A549 (cell line): ENCODE measurements at regions not wholly inside any gene's neighbourhood (a gene's known extent, or its start where the extent isn't known, plus 50 kb on each side); places are given as distances from the start of the nearest gene placed in this dataset.

Experiments used
- BCL3 ChIP-seq: fragments of >200 bp; sonication (Bioruptor Twin); formaldehyde crosslinking; IDR thresholded peaks from 3 replicates; pipeline ENCODE4 v1.6.1; 2016
- CHD2 ChIP-seq: fragments of 150-350 bp; IDR thresholded peaks from 2 replicates; pipeline ENCODE4 v1.6.1; 2014; ENCODE audit warnings: low read length; ENCODE audit not compliant: partially characterized antibody
- GATA3 ChIP-seq: IDR thresholded peaks from 2 replicates; pipeline ENCODE4 v1.6.1; 2012; ENCODE audit warnings: borderline replicate concordance
- HMGXB4 ChIP-seq: fragments of 250-450 bp; sonication (Bioruptor Pico); IDR thresholded peaks from 2 replicates; pipeline ENCODE4 v1.5.0; 2021; ENCODE audit warnings: mild to moderate bottlenecking, moderate library complexity, borderline replicate concordance
- POLR2A ChIP-seq: IDR thresholded peaks from 2 replicates; pipeline ENCODE4 v1.6.1; 2012; ENCODE audit warnings: mild to moderate bottlenecking, low read length
- POLR2AphosphoS2 ChIP-seq: conservative IDR thresholded peaks from 2 replicates; pipeline ENCODE4 v1.6.1; 2012; ENCODE audit warnings: low read length, improper control_type of control experiment, inconsistent platforms
- RAD21 ChIP-seq, 2 experiments: fragments of >200 bp in 1 of 2; sonication (Bioruptor Twin) in 1 of 2; formaldehyde crosslinking in 1 of 2; IDR thresholded peaks in 1 of 2; conservative IDR thresholded peaks in 1 of 2; 2 replicates in 1 of 2; 3 replicates in 1 of 2; pipeline ENCODE4 v1.6.1; 2012 to 2018; ENCODE audit warnings: inconsistent platforms in 1 of 2
- RCOR1 ChIP-seq: fragments of 150-350 bp; IDR thresholded peaks from 2 replicates; pipeline ENCODE4 v1.6.1; 2014; ENCODE audit warnings: antibody characterized with exemption, low read length, low read depth
- SMC3 ChIP-seq: fragments of >200 bp; sonication (Bioruptor Twin); formaldehyde crosslinking; IDR thresholded peaks from 3 replicates; pipeline ENCODE4 v1.6.1; 2018; ENCODE audit warnings: inconsistent platforms
- USF2 ChIP-seq: fragments of 450-650 bp; IDR thresholded peaks from 2 replicates; pipeline ENCODE4 v1.6.1; 2014; ENCODE audit warnings: antibody characterized with exemption
- TF ChIP-seq, protein P1 (sequence below): fragments of 200-600 bp; sonication (generic); IDR thresholded peaks from 2 replicates; pipeline ENCODE4 v1.6.1; 2016; ENCODE audit warnings: antibody characterized with exemption, mild to moderate bottlenecking, moderate library complexity
- TF ChIP-seq, protein P2 (sequence below): fragments of >200 bp; sonication (Bioruptor Twin); formaldehyde crosslinking; IDR thresholded peaks from 3 replicates; pipeline ENCODE4 v1.5.1; 2016

- no peak for TF ChIP-seq BCL3
- TF ChIP-seq HMGXB4, result no peak
- no peak for TF ChIP-seq RCOR1
- no peak for TF ChIP-seq POLR2A
- TF ChIP-seq, protein P1, sequence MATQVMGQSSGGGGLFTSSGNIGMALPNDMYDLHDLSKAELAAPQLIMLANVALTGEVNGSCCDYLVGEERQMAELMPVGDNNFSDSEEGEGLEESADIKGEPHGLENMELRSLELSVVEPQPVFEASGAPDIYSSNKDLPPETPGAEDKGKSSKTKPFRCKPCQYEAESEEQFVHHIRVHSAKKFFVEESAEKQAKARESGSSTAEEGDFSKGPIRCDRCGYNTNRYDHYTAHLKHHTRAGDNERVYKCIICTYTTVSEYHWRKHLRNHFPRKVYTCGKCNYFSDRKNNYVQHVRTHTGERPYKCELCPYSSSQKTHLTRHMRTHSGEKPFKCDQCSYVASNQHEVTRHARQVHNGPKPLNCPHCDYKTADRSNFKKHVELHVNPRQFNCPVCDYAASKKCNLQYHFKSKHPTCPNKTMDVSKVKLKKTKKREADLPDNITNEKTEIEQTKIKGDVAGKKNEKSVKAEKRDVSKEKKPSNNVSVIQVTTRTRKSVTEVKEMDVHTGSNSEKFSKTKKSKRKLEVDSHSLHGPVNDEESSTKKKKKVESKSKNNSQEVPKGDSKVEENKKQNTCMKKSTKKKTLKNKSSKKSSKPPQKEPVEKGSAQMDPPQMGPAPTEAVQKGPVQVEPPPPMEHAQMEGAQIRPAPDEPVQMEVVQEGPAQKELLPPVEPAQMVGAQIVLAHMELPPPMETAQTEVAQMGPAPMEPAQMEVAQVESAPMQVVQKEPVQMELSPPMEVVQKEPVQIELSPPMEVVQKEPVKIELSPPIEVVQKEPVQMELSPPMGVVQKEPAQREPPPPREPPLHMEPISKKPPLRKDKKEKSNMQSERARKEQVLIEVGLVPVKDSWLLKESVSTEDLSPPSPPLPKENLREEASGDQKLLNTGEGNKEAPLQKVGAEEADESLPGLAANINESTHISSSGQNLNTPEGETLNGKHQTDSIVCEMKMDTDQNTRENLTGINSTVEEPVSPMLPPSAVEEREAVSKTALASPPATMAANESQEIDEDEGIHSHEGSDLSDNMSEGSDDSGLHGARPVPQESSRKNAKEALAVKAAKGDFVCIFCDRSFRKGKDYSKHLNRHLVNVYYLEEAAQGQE, result no peak
- TF ChIP-seq, protein P2, sequence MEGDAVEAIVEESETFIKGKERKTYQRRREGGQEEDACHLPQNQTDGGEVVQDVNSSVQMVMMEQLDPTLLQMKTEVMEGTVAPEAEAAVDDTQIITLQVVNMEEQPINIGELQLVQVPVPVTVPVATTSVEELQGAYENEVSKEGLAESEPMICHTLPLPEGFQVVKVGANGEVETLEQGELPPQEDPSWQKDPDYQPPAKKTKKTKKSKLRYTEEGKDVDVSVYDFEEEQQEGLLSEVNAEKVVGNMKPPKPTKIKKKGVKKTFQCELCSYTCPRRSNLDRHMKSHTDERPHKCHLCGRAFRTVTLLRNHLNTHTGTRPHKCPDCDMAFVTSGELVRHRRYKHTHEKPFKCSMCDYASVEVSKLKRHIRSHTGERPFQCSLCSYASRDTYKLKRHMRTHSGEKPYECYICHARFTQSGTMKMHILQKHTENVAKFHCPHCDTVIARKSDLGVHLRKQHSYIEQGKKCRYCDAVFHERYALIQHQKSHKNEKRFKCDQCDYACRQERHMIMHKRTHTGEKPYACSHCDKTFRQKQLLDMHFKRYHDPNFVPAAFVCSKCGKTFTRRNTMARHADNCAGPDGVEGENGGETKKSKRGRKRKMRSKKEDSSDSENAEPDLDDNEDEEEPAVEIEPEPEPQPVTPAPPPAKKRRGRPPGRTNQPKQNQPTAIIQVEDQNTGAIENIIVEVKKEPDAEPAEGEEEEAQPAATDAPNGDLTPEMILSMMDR, result no peak
- TF ChIP-seq USF2, result no peak
- TF ChIP-seq GATA3, result no peak
- TF ChIP-seq SMC3, result no peak
- no peak for TF ChIP-seq POLR2AphosphoS2
- TF ChIP-seq CHD2, result no peak
- TF ChIP-seq RAD21 (conservative IDR thresholded peaks at IDR 0.05 in 1 of 2, IDR thresholded peaks at IDR 0.05 in 1 of 2), result no peak
Observed at GRCh38 chr3:187594272-187594671, 75.9 kb downstream of the SST start.
